CD4-positive, alpha-beta memory T cell (primary cell): ENCODE measurements at regions not wholly inside any gene's neighbourhood (a gene's known extent, or its start where the extent isn't known, plus 50 kb on each side); places are given as distances from the start of the nearest gene placed in this dataset.

Experiments
- CTCF ChIA-PET: fragments of 350-600 bp; sonication (Branson Sonifier 250); formaldehyde crosslinking; loops from one replicate; lab custom pipeline; 2021; ENCODE audit warnings: inconsistent platforms; ENCODE audit not compliant: partially characterized antibody; lab: Charles Lee
- POLR2A ChIA-PET: fragments of 350-600 bp; sonication (Branson Sonifier 250); formaldehyde crosslinking; loops from one replicate; lab custom pipeline; 2021; ENCODE audit not compliant: partially characterized antibody; lab: Charles Lee
- DNase-seq, 5 donors: peaks; one replicate each; pipeline versions ENCODE4 v3.0.0 to v3.0.0-alpha.2; 2020 to 2022; ENCODE audit warnings: mixed read lengths in 1 of 5
- H3K27ac ChIP-seq: one replicate; pipeline ENCODE4 v1.7.0; 2013; ENCODE audit warnings: low read depth, low read length
- H3K27me3 ChIP-seq: 2 replicates; pipeline ENCODE4 v1.7.0; 2013; ENCODE audit warnings: mild to moderate bottlenecking, low read length, moderate library complexity; ENCODE audit not compliant: insufficient read depth
- H3K36me3 ChIP-seq: 2 replicates; pipeline ENCODE4 v1.7.0; 2013; ENCODE audit warnings: mild to moderate bottlenecking, low read length, moderate library complexity; ENCODE audit not compliant: insufficient read depth
- H3K4me1 ChIP-seq: 2 replicates; pipeline ENCODE4 v1.7.0; 2013; ENCODE audit warnings: mild to moderate bottlenecking, low read length, moderate library complexity; ENCODE audit not compliant: insufficient read depth
- H3K4me3 ChIP-seq, 2 donors: one replicate each; pipeline ENCODE4 v1.7.0; 2013; ENCODE audit warnings: low read length in 2 of 2, mild to moderate bottlenecking in 1 of 2
- H3K9me3 ChIP-seq, 2 donors: one replicate each; pipeline ENCODE4 v1.7.0; 2013; ENCODE audit warnings: low read length in 2 of 2, control low read depth in 1 of 2; ENCODE audit not compliant: control insufficient read depth in 1 of 2
- H3K27ac Mint-ChIP-seq, 7 donors: one replicate each; pipeline ENCODE4 v1.8.0; 2020 to 2021; ENCODE audit warnings: mixed read lengths in 7 of 7, mild to moderate bottlenecking in 6 of 7, inconsistent platforms in 3 of 7, moderate library complexity in 3 of 7
- H3K27me3 Mint-ChIP-seq, 2 donors: one replicate each; pipeline ENCODE4 v1.8.0; 2020 to 2021; ENCODE audit warnings: mixed read lengths in 2 of 2
- H3K36me3 Mint-ChIP-seq, 2 donors: one replicate each; pipeline ENCODE4 v1.8.0; 2020 to 2021; ENCODE audit warnings: mixed read lengths in 2 of 2, inconsistent platforms in 1 of 2, mild to moderate bottlenecking in 1 of 2
- H3K4me1 Mint-ChIP-seq, 4 donors: one replicate each; pipeline ENCODE4 v1.8.0; 2020 to 2021; ENCODE audit warnings: mixed read lengths in 4 of 4, mild to moderate bottlenecking in 1 of 4
- H3K4me3 Mint-ChIP-seq, 8 donors: one replicate each; pipeline ENCODE4 v1.8.0; 2020 to 2021; ENCODE audit warnings: mixed read lengths in 8 of 8, mild to moderate bottlenecking in 7 of 8, moderate library complexity in 6 of 8, inconsistent platforms in 3 of 8
- H3K9me3 Mint-ChIP-seq, 8 donors: one replicate each; pipeline ENCODE4 v1.8.0; 2020 to 2021; ENCODE audit warnings: mixed read lengths in 8 of 8, mild to moderate bottlenecking in 5 of 8, inconsistent platforms in 3 of 8, moderate library complexity in 1 of 8
- intact Hi-C: fragments of 100-400 bp; cut with micrococcal nuclease; formaldehyde crosslinking; loops from one replicate; pipeline ENCODE4 v1.15.1; 2023

DNA sequence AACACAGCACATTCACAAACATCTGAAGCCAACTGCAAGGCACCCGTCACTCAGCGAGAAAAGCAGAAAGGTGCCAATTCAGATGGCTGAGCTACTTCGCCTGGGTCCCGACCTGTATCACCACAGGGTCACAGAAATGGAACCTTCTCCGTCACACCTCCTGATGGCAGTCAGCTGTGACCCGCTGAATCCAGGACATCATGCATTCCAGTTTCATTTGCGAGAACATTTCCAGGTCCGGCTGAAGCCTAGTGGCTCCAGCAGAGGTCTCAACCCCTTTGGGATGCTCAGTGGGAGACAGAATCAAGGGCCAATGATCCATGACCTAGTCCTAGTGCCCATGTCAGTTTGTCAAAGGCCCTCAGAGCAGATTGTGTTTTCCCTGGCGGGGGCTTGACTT lies 193.6 kb upstream of the KLF14 start:
- intact Hi-C loops: no loop called here
- Histone ChIP-seq H3K27ac (peak overlapping the region; percentile 71), H3K4me1 (peaks cover 100% of the 10 kb centered on the region), H3K9me3 (no peaks in the 10 kb centered on the region), H3K36me3 (no peaks in the 10 kb centered on the region), H3K4me3 (no peak overlapping the region), H3K27me3 (no peaks in the 10 kb centered on the region)
- CTCF ChIA-PET: no interaction called here
- H3K4me3 Mint-ChIP-seq: peak overlapping the region in 7 of 8 donors; percentile 35 to 89 (median 66)
- peaks cover 0 to 1% (median 0%) of the 10 kb centered on the region in 8 donors for H3K9me3 Mint-ChIP-seq
- peaks cover 10 to 56% of the 10 kb centered on the region in 2 donors for H3K36me3 Mint-ChIP-seq
- peaks cover 65 to 99% (median 82%) of the 10 kb centered on the region in 4 donors for H3K4me1 Mint-ChIP-seq
- POLR2A ChIA-PET: interaction anchor here (1.1 to 4.8 kb wide), 4 partner anchors 12 to 31 kb away, joined by 3 to 50 read pairs (median 6); no protein-coding TSS in a partner anchor
- peak overlapping the region in 6 of 7 donors; percentile 91 to 96 (median 94) for H3K27ac Mint-ChIP-seq
- DNase-seq: peak in 1 of 5 donors; percentile 21
- no peaks in the 10 kb centered on the region for H3K27me3 Mint-ChIP-seq

GRCh38 chr7:130929896-130930659 lies 196.1 kb upstream of the KLF14 start:
- H3K36me3 Mint-ChIP-seq: peaks cover 22 to 64% of the 10 kb centered on the region in 2 donors
- DNase-seq: peak; percentile 53 to 83 (median 72)
- H3K4me1 Mint-ChIP-seq: peaks cover 69 to 99% (median 84%) of the 10 kb centered on the region in 4 donors
- intact Hi-C loops: loop anchor here (1.0 kb wide), 2 partner anchors 8 to 9 kb away; no protein-coding TSS in a partner anchor
- Histone ChIP-seq H3K27me3 (no peaks in the 10 kb centered on the region), H3K4me3 (no peak overlapping the region), H3K36me3 (peaks cover 11% of the 10 kb centered on the region), H3K4me1 (peaks cover 100% of the 10 kb centered on the region), H3K27ac (peak overlapping the region; percentile 45), H3K9me3 (no peaks in the 10 kb centered on the region)
- H3K9me3 Mint-ChIP-seq: peaks cover 0 to 1% (median 0%) of the 10 kb centered on the region in 8 donors
- no peaks in the 10 kb centered on the region for H3K27me3 Mint-ChIP-seq
- peak overlapping the region in 6 of 7 donors; percentile 64 to 96 (median 92) for H3K27ac Mint-ChIP-seq
- H3K4me3 Mint-ChIP-seq: peak overlapping the region in 7 of 8 donors; percentile 5 to 73 (median 66)
- CTCF ChIA-PET: interaction anchor here (0.8 to 3.6 kb wide), 9 partner anchors 10 to 52 kb away, joined by 3 to 23 read pairs (median 6); no protein-coding TSS in a partner anchor
- POLR2A ChIA-PET: interaction anchor here (0.9 to 4.8 kb wide), 7 partner anchors 9 to 34 kb away, joined by 3 to 50 read pairs (median 4); no protein-coding TSS in a partner anchor

- Histone ChIP-seq H3K36me3 (peaks cover 11% of the 10 kb centered on the region), H3K27me3 (no peaks in the 10 kb centered on the region), H3K9me3 (no peaks in the 10 kb centered on the region), H3K4me1 (peaks cover 100% of the 10 kb centered on the region), H3K4me3 (no peak overlapping the region), H3K27ac (peak overlapping the region; percentile 45)
- ChIA-PET POLR2A (interaction anchor here (0.9 to 4.8 kb wide), 6 partner anchors 9 to 34 kb away, joined by 3 to 50 read pairs (median 4); no protein-coding TSS in a partner anchor), CTCF (interaction anchor here (0.8 to 3.6 kb wide), 9 partner anchors 9 to 52 kb away, joined by 3 to 23 read pairs (median 6); no protein-coding TSS in a partner anchor)
- peak overlapping the region in 7 of 8 donors; percentile 31 to 73 (median 66) for H3K4me3 Mint-ChIP-seq
- no peaks in the 10 kb centered on the region for H3K27me3 Mint-ChIP-seq
- H3K9me3 Mint-ChIP-seq: peaks cover 0 to 1% (median 0%) of the 10 kb centered on the region in 8 donors
- peaks cover 68 to 99% (median 84%) of the 10 kb centered on the region in 4 donors for H3K4me1 Mint-ChIP-seq
- peak overlapping the region in 6 of 7 donors; percentile 64 to 96 (median 92) for H3K27ac Mint-ChIP-seq
- no peak for DNase-seq
- intact Hi-C loops: loop anchor here (1.0 kb wide), 2 partner anchors 8 to 9 kb away; no protein-coding TSS in a partner anchor
- H3K36me3 Mint-ChIP-seq: peaks cover 28 to 66% of the 10 kb centered on the region in 2 donors
Observed at GRCh38 chr7:130930681-130931080, 196.7 kb upstream of the KLF14 start.

- Mint-ChIP-seq H3K9me3 (peaks cover 0 to 1% (median 0%) of the 10 kb centered on the region in 8 donors), H3K27ac (peak overlapping the region in 6 of 7 donors; percentile 64 to 96 (median 90)), H3K4me3 (peak overlapping the region in 4 of 8 donors; percentile 20 to 73 (median 50)), H3K36me3 (peaks cover 29 to 68% of the 10 kb centered on the region in 2 donors), H3K27me3 (no peaks in the 10 kb centered on the region), H3K4me1 (peaks cover 68 to 99% (median 84%) of the 10 kb centered on the region in 4 donors)
- no peaks in the 10 kb centered on the region for H3K9me3 ChIP-seq
- intact Hi-C loops: no loop called here
- no peaks in the 10 kb centered on the region for H3K27me3 ChIP-seq
- H3K4me3 ChIP-seq: no peak overlapping the region
- DNase-seq: no peak
- CTCF ChIA-PET: interaction anchor here (1.3 to 3.6 kb wide), 9 partner anchors 8 to 50 kb away, joined by 3 to 23 read pairs (median 6); no protein-coding TSS in a partner anchor
- H3K4me1 ChIP-seq: peaks cover 100% of the 10 kb centered on the region
- peak overlapping the region; percentile 45 for H3K27ac ChIP-seq
- peaks cover 11% of the 10 kb centered on the region for H3K36me3 ChIP-seq
- POLR2A ChIA-PET: interaction anchor here (0.7 to 4.8 kb wide), 8 partner anchors 8 to 99 kb away, joined by 3 to 50 read pairs (median 4); no protein-coding TSS in a partner anchor
Observed at GRCh38 chr7:130931423-130931822, 197.4 kb upstream of the KLF14 start.

- no peaks in the 10 kb centered on the region for H3K27me3 Mint-ChIP-seq
- H3K9me3 Mint-ChIP-seq: peaks cover 0 to 1% (median 0%) of the 10 kb centered on the region in 8 donors
- DNase-seq: no peak
- no peaks in the 10 kb centered on the region for H3K27me3 ChIP-seq
- no peak overlapping the region for H3K4me3 ChIP-seq
- POLR2A ChIA-PET: interaction anchor here (0.9 to 2.6 kb wide), 4 partner anchors 8 to 23 kb away, joined by 3 to 13 read pairs (median 4); no protein-coding TSS in a partner anchor
- no peak overlapping the region for H3K27ac ChIP-seq
- peak overlapping the region in 3 of 8 donors; percentile 32 to 48 (median 45) for H3K4me3 Mint-ChIP-seq
- CTCF ChIA-PET: interaction anchor here (1.3 to 2.4 kb wide), 6 partner anchors 10 to 50 kb away, joined by 3 to 8 read pairs (median 6); no protein-coding TSS in a partner anchor
- H3K9me3 ChIP-seq: no peaks in the 10 kb centered on the region
- peaks cover 35 to 72% of the 10 kb centered on the region in 2 donors for H3K36me3 Mint-ChIP-seq
- H3K36me3 ChIP-seq: peaks cover 11% of the 10 kb centered on the region
- peaks cover 71 to 99% (median 86%) of the 10 kb centered on the region in 4 donors for H3K4me1 Mint-ChIP-seq
- peaks cover 100% of the 10 kb centered on the region for H3K4me1 ChIP-seq
- intact Hi-C loops: no loop called here
- peak overlapping the region in 6 of 7 donors; percentile 29 to 95 (median 68) for H3K27ac Mint-ChIP-seq
Observed at GRCh38 chr7:130932088-130932487, 198.1 kb upstream of the KLF14 start.

DNA sequence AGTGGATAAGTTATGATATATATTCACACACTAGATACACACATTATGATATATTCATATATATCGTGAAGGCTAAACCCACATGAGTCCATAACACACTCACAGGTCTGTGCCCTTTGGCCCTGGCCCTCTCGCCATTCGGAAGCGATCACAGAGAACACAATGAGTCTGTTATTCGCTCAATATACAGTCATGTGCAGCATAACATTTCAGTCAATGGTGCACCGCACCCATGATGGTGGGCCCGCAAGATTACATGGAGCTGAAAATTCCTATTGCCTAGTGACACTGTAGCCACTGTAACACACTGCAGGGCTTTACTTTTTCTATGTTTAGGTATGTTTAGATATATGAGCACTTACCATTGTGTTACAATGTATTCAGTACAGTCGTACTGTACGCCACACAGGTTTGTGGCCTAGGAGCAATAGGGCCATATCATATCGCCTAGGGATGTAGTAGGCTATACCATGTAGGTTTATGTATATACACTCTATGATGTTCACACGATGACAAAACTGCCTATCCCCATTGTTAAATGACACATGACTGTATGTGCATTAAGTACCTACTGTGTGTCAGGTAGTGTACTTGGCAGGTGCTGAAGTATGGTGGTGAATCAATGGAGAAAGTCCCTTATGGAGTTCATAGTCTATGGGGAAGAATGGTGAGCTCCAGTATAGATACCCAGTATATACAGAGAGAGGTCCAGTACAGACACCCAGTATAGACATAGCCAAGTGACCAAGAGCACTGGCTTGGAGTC lies 198.8 kb upstream of the KLF14 start:
- H3K4me1 ChIP-seq: peaks cover 100% of the 10 kb centered on the region
- H3K36me3 ChIP-seq: peaks cover 11% of the 10 kb centered on the region
- H3K4me3 Mint-ChIP-seq: peak overlapping the region in 4 of 8 donors; percentile 9 to 32 (median 21)
- H3K27ac Mint-ChIP-seq: peak overlapping the region in 4 of 7 donors; percentile 4 to 95 (median 68)
- no peak overlapping the region for H3K4me3 ChIP-seq
- no peak for DNase-seq
- CTCF ChIA-PET: interaction anchor here (1.0 to 2.0 kb wide), 4 partner anchors 24 to 49 kb away, joined by 3 to 7 read pairs (median 5); no protein-coding TSS in a partner anchor
- peaks cover 38 to 67% of the 10 kb centered on the region in 2 donors for H3K36me3 Mint-ChIP-seq
- POLR2A ChIA-PET: interaction anchor here (1.0 to 2.6 kb wide), 4 partner anchors 9 to 28 kb away, joined by 3 to 13 read pairs (median 3); no protein-coding TSS in a partner anchor
- H3K27me3 Mint-ChIP-seq: no peaks in the 10 kb centered on the region
- no peak overlapping the region for H3K27ac ChIP-seq
- peaks cover 0 to 1% (median 0%) of the 10 kb centered on the region in 8 donors for H3K9me3 Mint-ChIP-seq
- H3K4me1 Mint-ChIP-seq: peaks cover 67 to 96% (median 82%) of the 10 kb centered on the region in 4 donors
- no peaks in the 10 kb centered on the region for H3K27me3 ChIP-seq
- H3K9me3 ChIP-seq: no peaks in the 10 kb centered on the region
- intact Hi-C loops: no loop called here
